ENCODE measurements at regions not wholly inside any gene's neighbourhood (a gene's known extent, or its start where the extent isn't known, plus 50 kb on each side); places are given as distances from the start of the nearest gene placed in this dataset.
"Not testable (repeated sequence)": the region's sequence is repeated elsewhere in the genome, so short reads cannot be mapped to it uniquely, and the experiment has no call there.

- DNase-seq: not testable (repeated sequence)
These were observed 1021.4 kb downstream of the PLA2G4A start for GRCh38 chr1:187850146-187850545.

GRCh38 chr1:187853505-187853904, 1024.8 kb downstream of the PLA2G4A start:
- no peak for DNase-seq

DNA sequence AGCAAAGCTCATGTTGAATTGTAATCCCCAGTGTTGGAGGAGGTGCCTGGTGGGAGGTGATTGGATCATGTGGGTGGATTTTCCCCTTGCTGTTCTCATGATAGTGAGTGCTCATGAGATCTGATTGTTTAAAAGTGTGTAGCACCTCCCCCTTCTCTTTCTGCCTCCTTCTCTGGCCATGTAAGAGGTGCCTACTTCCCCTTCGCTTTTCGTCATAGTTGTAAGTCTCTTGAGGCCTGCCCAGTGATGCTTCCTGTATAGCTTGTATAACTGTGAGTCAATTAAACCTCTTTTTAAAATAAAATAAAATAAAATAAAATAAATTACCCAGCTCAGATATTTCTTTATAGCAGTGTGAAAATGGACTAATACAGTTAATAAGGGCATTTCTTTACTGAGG, 1025.7 kb downstream of the PLA2G4A start:
- no peak for DNase-seq

DNA sequence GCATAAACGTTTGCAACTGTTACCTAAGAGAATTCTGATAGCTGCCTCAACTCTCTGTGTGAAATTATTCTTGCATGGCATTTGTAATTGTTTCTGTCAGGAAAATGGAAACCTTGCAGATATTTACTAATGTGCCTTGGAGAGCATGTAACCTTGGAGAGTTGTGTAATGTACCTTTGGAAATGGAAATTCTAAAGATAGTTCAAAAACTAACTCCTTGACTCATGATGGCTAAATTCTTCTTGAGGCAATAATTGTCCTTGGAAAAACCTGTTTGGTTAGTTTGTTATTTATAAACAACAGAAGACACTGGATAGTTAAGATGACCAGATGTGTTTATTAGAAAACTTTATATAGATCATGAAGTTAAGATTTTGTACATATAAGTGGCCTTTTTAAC, 1033.8 kb downstream of the PLA2G4A start:
- no peak for DNase-seq

- DNase-seq: no peak
These were observed 1041.8 kb downstream of the PLA2G4A start for GRCh38 chr1:187870552-187870951.

- DNase-seq: no peak
These were observed 1042.6 kb downstream of the PLA2G4A start for GRCh38 chr1:187871177-187871845.

DNA sequence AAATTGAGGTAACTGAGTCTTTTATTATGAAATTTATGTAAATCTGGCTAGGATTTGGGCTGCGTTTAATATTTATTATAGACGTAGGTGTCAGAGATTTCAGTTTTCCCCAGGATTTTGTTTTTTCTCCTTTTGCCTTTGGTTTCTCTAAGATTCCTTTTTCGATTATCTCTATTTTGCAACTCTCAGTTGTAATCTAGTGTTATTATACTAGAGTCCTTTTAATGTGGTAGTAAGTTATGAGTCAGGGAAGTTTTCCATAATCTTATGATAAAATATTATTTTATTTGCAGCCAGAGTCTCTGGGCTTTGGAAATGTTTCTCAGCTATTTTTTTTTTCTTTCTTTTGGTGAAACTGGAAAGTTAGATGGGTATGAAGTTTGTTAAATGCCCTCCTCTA, 1043.8 kb downstream of the PLA2G4A start:
- DNase-seq: no peak

DNA sequence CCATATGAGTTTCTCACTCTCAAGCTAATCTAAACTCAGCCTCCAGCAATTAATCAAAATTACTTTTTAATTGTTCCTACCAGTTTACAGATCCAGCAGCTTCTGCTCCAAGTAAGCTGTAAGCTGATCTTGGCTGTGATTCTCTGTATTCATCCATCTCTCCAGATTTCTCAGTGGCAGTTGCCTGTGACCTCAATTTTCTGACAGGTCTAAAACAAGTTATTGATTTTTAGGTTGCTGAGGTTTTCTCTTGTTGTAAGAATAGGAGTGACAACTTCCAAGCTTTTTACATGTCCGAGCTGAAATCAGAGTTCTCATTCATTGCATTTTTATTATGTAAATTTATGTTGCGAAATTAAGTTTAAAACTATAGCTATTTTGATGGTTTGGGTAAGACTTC, 1044.4 kb downstream of the PLA2G4A start:
- no peak for DNase-seq

- no peak for DNase-seq
These were observed 1048.0 kb downstream of the PLA2G4A start for GRCh38 chr1:187876775-187877174.

DNA sequence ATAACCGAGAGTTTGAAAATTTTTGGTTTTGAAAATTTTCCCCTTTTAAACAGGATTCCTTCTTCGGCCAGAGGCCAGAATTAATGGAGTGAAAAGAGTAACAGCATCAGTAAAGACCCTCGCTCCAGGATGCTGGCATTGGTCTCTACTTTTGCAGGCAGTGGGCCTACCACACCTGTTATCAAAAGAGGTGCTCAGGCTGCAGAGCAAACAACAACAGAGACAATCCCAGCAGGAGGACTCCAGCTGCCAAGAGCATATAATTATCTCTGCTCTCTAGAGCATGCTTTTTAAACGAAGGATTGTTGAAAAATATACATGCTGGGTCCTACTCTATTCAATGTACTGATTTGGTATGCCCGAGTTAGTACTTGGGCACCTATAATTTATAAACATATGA, 1048.5 kb downstream of the PLA2G4A start:
- no peak for DNase-seq

DNA sequence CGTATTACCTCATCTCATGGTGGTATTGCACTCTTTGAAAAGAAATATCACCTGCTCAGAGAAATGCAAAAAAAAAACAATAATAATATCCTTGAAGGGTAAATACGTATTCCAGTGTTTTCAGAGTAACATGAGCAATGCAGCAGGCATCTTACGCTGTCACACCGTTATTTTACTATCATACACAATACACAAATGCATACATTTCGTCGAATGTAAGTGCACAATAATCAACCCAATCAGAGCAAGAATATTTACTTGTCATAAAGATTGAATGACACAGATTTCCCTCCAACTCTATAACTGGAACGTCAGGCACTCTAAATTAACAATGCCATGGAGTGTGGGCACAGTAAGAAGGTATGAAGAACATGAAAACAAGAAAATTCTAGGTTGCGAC, 1050.1 kb downstream of the PLA2G4A start:
- DNase-seq: no peak

DNA sequence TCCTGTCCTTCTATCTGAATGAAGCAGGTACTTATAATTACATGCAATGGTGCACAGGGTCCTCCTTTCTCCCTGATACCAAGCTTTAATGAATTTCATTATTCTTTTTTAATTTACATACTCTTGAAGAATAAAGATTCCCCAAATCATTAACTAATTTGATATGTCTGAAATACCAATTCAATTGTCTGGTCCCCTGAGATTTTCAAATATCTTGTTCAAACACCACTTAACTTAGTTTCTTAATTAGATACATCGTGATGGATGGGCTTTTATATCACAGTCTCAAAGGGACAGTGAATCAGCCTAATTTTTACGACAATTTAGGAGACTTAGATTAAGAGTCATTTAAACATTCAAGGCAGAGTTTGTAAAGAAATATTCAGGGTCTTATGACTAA, 1054.6 kb downstream of the PLA2G4A start:
- no peak for DNase-seq

DNA sequence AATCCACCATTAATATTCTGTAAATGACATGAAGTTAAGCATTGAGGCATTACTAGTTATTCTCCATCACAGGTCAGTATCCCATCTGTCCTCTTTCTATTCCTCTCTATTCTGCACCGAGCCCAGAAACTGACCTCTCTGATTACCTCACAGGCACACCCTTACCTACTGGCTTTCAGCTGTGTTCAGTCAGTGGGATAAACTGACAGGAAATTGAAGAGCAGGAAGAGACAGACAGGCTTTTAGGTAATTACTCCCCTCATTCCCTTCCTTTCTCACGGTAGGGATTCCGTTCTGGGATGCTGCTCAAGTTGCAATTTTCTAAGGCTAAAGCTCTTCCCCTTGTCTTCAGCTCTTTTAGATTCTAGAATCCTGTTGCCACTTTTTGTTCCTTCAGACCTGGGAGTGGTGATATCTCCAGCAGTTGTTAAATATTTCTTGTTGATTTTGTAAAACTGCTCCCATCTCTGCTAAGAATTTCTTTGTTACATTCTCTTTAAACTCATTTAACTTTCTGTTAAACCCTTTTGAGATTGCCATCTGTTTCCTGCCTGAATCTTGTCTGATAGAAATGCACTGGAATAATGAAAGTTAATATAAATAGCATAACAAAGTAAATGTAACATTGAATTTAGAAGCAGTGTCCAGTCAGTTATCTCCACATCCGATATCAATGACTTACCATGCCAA, 1063.4 kb downstream of the PLA2G4A start:
- DNase-seq: no peak

GRCh38 chr1:187892683-187893039, 1063.9 kb downstream of the PLA2G4A start:
- no peak for DNase-seq

DNA sequence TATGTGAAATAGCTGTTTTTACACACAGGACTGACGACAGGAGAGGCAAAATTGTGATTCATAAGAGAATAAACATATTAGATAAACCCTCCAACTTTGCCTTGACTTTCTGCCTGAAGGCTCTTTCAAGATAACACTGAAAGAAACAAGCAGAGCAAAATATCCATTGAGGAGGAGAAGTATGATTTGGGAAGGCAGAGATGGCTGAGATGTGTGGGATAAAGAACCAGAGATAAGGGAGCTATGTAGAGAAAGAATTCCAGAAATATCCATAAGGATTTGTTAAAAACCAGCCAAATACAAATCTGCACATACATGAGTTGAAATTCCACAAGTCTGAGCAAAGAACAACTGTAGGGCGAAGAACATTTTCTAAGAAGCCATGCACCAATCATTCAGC, 1064.7 kb downstream of the PLA2G4A start:
- DNase-seq: no peak

- DNase-seq: no peak
These were observed 1065.6 kb downstream of the PLA2G4A start for GRCh38 chr1:187894349-187894748.

DNA sequence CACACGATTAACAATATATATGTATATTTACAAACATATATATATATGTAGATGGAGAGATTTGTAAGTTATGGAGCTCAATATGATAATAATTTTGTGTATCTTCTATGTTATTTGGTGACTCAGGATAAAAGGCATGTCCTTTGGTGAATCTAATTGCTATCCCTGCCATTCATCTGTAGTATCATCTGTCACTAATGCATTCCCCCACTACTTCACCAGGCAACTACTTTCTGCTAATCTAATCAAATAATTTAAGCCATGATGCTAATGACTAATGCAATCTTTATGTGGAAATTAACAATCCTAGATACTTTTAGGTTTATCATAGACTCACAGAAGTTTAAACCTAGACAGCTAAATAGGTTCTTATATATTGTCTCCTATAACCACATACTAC, 1074.5 kb downstream of the PLA2G4A start:
- DNase-seq: no peak

DNA sequence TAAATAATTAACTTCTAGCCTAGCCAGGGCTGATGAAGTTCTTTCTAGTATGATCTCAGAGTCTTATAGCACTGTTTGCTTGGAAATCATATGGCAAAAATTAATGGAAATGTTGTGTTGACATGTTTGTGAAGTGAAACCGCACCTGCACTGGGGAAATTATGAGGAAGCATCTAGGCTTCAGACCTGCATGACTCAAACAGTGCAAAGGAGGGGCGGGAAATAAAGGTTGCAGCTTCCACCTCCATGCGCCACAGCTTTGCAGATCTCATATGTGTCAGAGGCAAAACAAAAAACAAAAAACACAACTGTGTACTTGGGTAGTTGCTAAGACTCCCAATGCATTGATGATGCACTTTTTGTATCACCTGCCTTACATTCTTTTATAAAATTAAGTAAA, 1080.6 kb downstream of the PLA2G4A start:
- DNase-seq: no peak

DNA sequence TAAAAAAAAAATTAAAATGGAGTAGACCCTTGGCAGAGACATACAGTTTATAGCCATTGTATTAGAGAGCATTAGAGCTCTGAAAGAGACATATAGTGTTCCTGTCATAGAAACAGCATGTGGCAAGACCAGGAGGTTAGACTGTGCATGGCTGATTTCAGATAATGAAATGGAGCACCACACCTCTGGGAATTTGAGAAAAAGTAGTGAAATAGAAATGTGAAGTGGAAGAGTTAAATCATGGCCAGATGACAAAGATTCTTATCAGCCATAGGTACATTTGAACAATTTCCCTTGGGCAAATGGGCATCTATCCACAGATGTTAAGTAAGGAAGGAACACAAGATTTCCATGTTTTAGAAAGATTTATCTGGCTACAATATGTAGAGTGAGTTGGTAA, 1083.1 kb downstream of the PLA2G4A start:
- DNase-seq: no peak

- DNase-seq: no peak
These were observed 1092.2 kb downstream of the PLA2G4A start for GRCh38 chr1:187920976-187921375.

DNA sequence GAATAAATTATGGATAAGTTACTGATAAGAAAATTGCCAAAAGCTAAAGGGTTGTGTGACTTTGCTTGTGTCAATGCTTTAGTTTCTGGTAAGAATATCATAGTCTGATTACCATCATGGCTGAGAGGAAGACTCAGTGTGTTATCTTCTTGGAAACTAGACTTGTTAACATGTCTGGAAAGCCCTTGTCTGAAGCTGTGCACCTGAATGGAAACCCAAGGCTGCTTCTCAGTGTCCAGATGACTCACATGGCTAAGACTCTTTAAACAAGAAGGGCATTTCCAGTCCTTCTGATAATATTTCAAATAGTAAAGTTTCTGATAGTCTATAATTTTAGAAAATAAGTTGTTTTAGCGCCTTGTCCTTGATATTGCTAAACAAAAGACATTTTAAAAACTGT, 1092.7 kb downstream of the PLA2G4A start:
- no peak for DNase-seq

GRCh38 chr1:187922255-187922654, 1093.5 kb downstream of the PLA2G4A start:
- no peak for DNase-seq

GRCh38 chr1:187924252-187924651, 1095.5 kb downstream of the PLA2G4A start:
- no peak for DNase-seq

GRCh38 chr1:187928288-187928687, 1099.5 kb downstream of the PLA2G4A start:
- no peak for DNase-seq

GRCh38 chr1:187928696-187929095, 1099.9 kb downstream of the PLA2G4A start:
- no peak for DNase-seq
